ENCODE measurements at regions not wholly inside any gene's neighbourhood (a gene's known extent, or its start where the extent isn't known, plus 50 kb on each side); places are given as distances from the start of the nearest gene placed in this dataset.

DNA sequence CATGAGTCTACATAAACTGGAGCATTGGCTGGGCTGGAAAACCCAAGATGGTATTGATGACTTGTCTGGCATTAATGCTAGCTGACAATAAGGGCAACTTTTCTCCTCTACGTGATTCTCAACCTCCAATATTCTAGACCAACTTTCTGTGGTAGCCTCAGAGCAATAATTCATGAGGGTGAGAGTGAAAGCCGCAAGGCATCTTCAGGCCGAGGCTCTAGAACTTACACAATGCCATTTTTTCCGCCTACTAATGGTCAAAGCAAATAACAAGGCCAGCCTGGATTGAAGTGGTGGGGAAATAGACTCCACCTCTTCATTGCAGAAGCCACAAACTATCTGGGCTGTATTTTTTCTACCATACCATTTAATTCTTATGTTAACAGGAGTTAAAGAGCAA lies 267.4 kb downstream of the GABRG2 start:
- TF ChIP-seq CTCF (IDR thresholded peaks at IDR 0.05; ENCODE audit: borderline replicate concordance, extremely low read depth, low read length, poor library complexity, severe bottlenecking), result no peak
- no peak for TF ChIP-seq EZH2 (IDR thresholded peaks at IDR 0.05; ENCODE audit: borderline replicate concordance, low read depth, low read length, severe bottlenecking)

Measured in DND-41 (cell line).